ENCODE measurements at regions not wholly inside any gene's neighbourhood (a gene's known extent, or its start where the extent isn't known, plus 50 kb on each side); places are given as distances from the start of the nearest gene placed in this dataset.
"Not testable (repeated sequence)": the region's sequence is repeated elsewhere in the genome, so short reads cannot be mapped to it uniquely, and the experiment has no call there.

GRCh38 chr22:49392841-49393510, 434.7 kb downstream of the BRD1 start:
- no peak for DNase-seq (ENCODE audit: low read depth)

- DNase-seq (ENCODE audit: low read depth), result no peak
Measured at GRCh38 chr22:49392247-49392646, 435.4 kb downstream of the BRD1 start.

GRCh38 chr22:49391436-49391835, 436.2 kb downstream of the BRD1 start:
- DNase-seq (ENCODE audit: low read depth), result no peak

- DNase-seq (ENCODE audit: low read depth), result no peak
Measured at GRCh38 chr22:49390954-49391353, 436.7 kb downstream of the BRD1 start.

GRCh38 chr22:49383909-49384308, 443.8 kb downstream of the BRD1 start:
- DNase-seq (ENCODE audit: low read depth), result not testable (repeated sequence)

GRCh38 chr22:49382451-49382735, 445.3 kb downstream of the BRD1 start:
- DNase-seq (ENCODE audit: low read depth), result no peak

GRCh38 chr22:49381595-49382450, 445.9 kb downstream of the BRD1 start:
- DNase-seq (ENCODE audit: low read depth), result no peak

- no peak for DNase-seq (ENCODE audit: low read depth)
Measured at GRCh38 chr22:49380828-49381114, 446.9 kb downstream of the BRD1 start.

- DNase-seq (ENCODE audit: low read depth), result no peak
Measured at GRCh38 chr22:49380095-49380827, 447.4 kb downstream of the BRD1 start.

- no peak for DNase-seq (ENCODE audit: low read depth)
Measured at GRCh38 chr22:49377306-49377705, 450.4 kb downstream of the BRD1 start.

- no peak for DNase-seq (ENCODE audit: low read depth)
Measured at GRCh38 chr22:49373801-49374226, 453.9 kb downstream of the BRD1 start.

- no peak for DNase-seq (ENCODE audit: low read depth)
Measured at GRCh38 chr22:49373289-49373666, 454.4 kb downstream of the BRD1 start.

- DNase-seq (ENCODE audit: low read depth), result no peak
Measured at GRCh38 chr22:49372530-49373288, 455.0 kb downstream of the BRD1 start.

- no peak for DNase-seq (ENCODE audit: low read depth)
Measured at GRCh38 chr22:49372111-49372529, 455.6 kb downstream of the BRD1 start.

GRCh38 chr22:49371325-49372110, 456.2 kb downstream of the BRD1 start:
- DNase-seq (ENCODE audit: low read depth), result no peak

GRCh38 chr22:49370627-49371301, 456.9 kb downstream of the BRD1 start:
- no peak for DNase-seq (ENCODE audit: low read depth)

GRCh38 chr22:49369726-49370626, 457.7 kb downstream of the BRD1 start:
- DNase-seq (ENCODE audit: low read depth), result no peak

GRCh38 chr22:49368976-49369725, 458.5 kb downstream of the BRD1 start:
- no peak for DNase-seq (ENCODE audit: low read depth)

Data from non-pigmented ciliary epithelial cell (primary cell).